Smooth muscle cell (in vitro differentiated cells): ENCODE measurements at regions not wholly inside any gene's neighbourhood (a gene's known extent, or its start where the extent isn't known, plus 50 kb on each side); places are given as distances from the start of the nearest gene placed in this dataset.
A peak's percentile ranks its signal among the peaks of the same experiment; 100 is the strongest.

Source experiments
- DNase-seq: peaks from one replicate; lab custom pipeline; 2025; ENCODE audit not compliant: unreplicated experiment; lab: John Stamatoyannopoulos, UW
- H2AFZ ChIP-seq: fragments of 200-600 bp; sonication (generic); 2 replicates; pipeline ENCODE4 v1.6.0; 2016; ENCODE audit warnings: antibody characterized with exemption, low read depth, mild to moderate bottlenecking
- H3F3A ChIP-seq: fragments of 200-600 bp; sonication (generic); 2 replicates; pipeline ENCODE4 v1.6.0; 2017; ENCODE audit warnings: antibody characterized with exemption, low read depth
- H3K27ac ChIP-seq: fragments of 200-600 bp; sonication (generic); 2 replicates; pipeline ENCODE4 v1.5.1; 2016; ENCODE audit warnings: low read depth, mild to moderate bottlenecking
- H3K27me3 ChIP-seq: fragments of 200-600 bp; sonication (generic); 2 replicates; pipeline ENCODE4 v1.6.1; 2016; ENCODE audit warnings: low read depth, mild to moderate bottlenecking
- H3K36me3 ChIP-seq: fragments of 200-600 bp; sonication (generic); 2 replicates; pipeline ENCODE4 v1.5.1; 2016; ENCODE audit warnings: low read depth
- H3K4me1 ChIP-seq: fragments of 200-600 bp; sonication (generic); 2 replicates; pipeline ENCODE4 v1.5.1; 2016; ENCODE audit warnings: low read depth
- H3K4me2 ChIP-seq: fragments of 200-600 bp; sonication (generic); 2 replicates; pipeline ENCODE4 v1.6.0; 2016; ENCODE audit warnings: mild to moderate bottlenecking
- H3K4me3 ChIP-seq: fragments of 200-600 bp; sonication (generic); 2 replicates; pipeline ENCODE4 v1.5.1; 2016; ENCODE audit warnings: mild to moderate bottlenecking
- H3K79me2 ChIP-seq: fragments of 200-600 bp; sonication (generic); 2 replicates; pipeline ENCODE4 v1.6.0; 2016; ENCODE audit warnings: low read depth, mild to moderate bottlenecking
- H3K9ac ChIP-seq: fragments of 200-600 bp; sonication (generic); 2 replicates; pipeline ENCODE4 v1.6.0; 2016; ENCODE audit warnings: low read depth
- H3K9me3 ChIP-seq: fragments of 200-600 bp; sonication (generic); replicated peaks from 2 replicates; pipeline ENCODE4 v1.5.1; 2016; ENCODE audit warnings: low read depth
- H4K20me1 ChIP-seq: fragments of 200-600 bp; sonication (generic); 2 replicates; pipeline ENCODE4 v1.6.0; 2016; ENCODE audit warnings: low read depth
- CTCF ChIP-seq: fragments of 200-600 bp; sonication (generic); IDR thresholded peaks from 2 replicates; pipeline ENCODE4 v1.5.1; 2017; ENCODE audit warnings: borderline replicate concordance, mild to moderate bottlenecking, antibody characterized with exemption; ENCODE audit not compliant: insufficient read depth, poor library complexity, severe bottlenecking
- WGBS: methylation state at CpG from one replicate; pipeline ENCODE4 v1.1.7; 2016; ENCODE audit warnings: low lambda C conversion rate; 5-methylcytosine and 5-hydroxymethylcytosine counted together

GRCh38 chr6:55963301-55963700, 87.9 kb upstream of the BMP5 start:
- 61% methylated on average over 3 of the region's 3 CpGs for WGBS
- no peaks in the 10 kb centered on the region for H3K36me3 ChIP-seq
- H3F3A ChIP-seq, result peaks cover 6% of the 10 kb centered on the region
- no peak overlapping the region for H3K4me3 ChIP-seq
- no peaks in the 10 kb centered on the region for H3K4me1 ChIP-seq
- H3K79me2 ChIP-seq, result no peaks in the 10 kb centered on the region
- H3K4me2 ChIP-seq, result no peak overlapping the region
- H2AFZ ChIP-seq, result no peak overlapping the region
- no peaks in the 10 kb centered on the region for H4K20me1 ChIP-seq
- DNase-seq, result no peak
- TF ChIP-seq CTCF, result no peak
- H3K27me3 ChIP-seq, result no peaks in the 10 kb centered on the region
- no peaks in the 10 kb centered on the region for H3K9me3 ChIP-seq
- no peak overlapping the region for H3K27ac ChIP-seq
- H3K9ac ChIP-seq, result no peak overlapping the region

GRCh38 chr6:55960344-55960743, 85.0 kb upstream of the BMP5 start:
- no peak for TF ChIP-seq CTCF
- no peaks in the 10 kb centered on the region for H3K4me1 ChIP-seq
- no peaks in the 10 kb centered on the region for H3K79me2 ChIP-seq
- H2AFZ ChIP-seq, result no peak overlapping the region
- no peak overlapping the region for H3K4me2 ChIP-seq
- H3K27ac ChIP-seq, result no peak overlapping the region
- no peaks in the 10 kb centered on the region for H3K9me3 ChIP-seq
- H3K36me3 ChIP-seq, result no peaks in the 10 kb centered on the region
- no peaks in the 10 kb centered on the region for H3K27me3 ChIP-seq
- peaks cover 9% of the 10 kb centered on the region for H3F3A ChIP-seq
- H4K20me1 ChIP-seq, result no peaks in the 10 kb centered on the region
- H3K9ac ChIP-seq, result no peak overlapping the region
- H3K4me3 ChIP-seq, result no peak overlapping the region
- no peak for DNase-seq
- WGBS, result 89% methylated on average over 3 of the region's 3 CpGs

- peak overlapping the region; percentile 43 for H3K4me2 ChIP-seq
- TF ChIP-seq CTCF, result no peak
- H3K4me3 ChIP-seq, result no peak overlapping the region
- peak overlapping the region; percentile 72 for H2AFZ ChIP-seq
- no peaks in the 10 kb centered on the region for H3K4me1 ChIP-seq
- no peak for DNase-seq
- H3K27ac ChIP-seq, result no peak overlapping the region
- no peaks in the 10 kb centered on the region for H3K9me3 ChIP-seq
- no peaks in the 10 kb centered on the region for H3K36me3 ChIP-seq
- no peaks in the 10 kb centered on the region for H4K20me1 ChIP-seq
- H3K9ac ChIP-seq, result no peak overlapping the region
- 74% methylated on average over 1 of the region's 1 CpG for WGBS
- H3F3A ChIP-seq, result peaks cover 9% of the 10 kb centered on the region
- no peaks in the 10 kb centered on the region for H3K79me2 ChIP-seq
- no peaks in the 10 kb centered on the region for H3K27me3 ChIP-seq
Measured at GRCh38 chr6:55958790-55959189, 83.4 kb upstream of the BMP5 start.

DNA sequence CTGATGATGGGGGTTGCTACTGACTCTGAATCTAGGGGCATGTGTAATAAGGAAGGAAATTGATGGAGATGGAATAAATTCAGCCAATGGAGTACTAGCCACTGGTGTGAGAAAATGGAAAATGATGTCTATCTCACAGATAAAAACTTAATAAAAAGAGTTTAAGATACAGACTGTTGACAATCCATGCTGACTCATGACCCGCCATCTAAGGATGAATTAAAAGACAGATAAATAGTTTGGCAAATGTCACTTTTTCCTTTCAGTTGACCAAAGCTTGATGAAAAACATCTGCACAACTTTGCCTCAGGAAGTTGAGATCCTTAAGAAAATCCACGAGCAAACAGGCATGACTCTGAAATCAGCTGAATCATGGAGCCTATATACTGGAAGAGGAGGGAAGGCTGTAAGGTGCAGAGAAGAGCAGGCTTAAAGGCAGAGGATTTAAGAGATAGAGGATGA, 82.6 kb upstream of the BMP5 start:
- Histone ChIP-seq H3F3A (peaks cover 9% of the 10 kb centered on the region), H3K4me1 (no peaks in the 10 kb centered on the region), H3K9me3 (no peaks in the 10 kb centered on the region), H2AFZ (peak overlapping the region; percentile 72), H3K79me2 (no peaks in the 10 kb centered on the region), H3K27me3 (no peaks in the 10 kb centered on the region), H3K36me3 (no peaks in the 10 kb centered on the region), H3K4me3 (no peak overlapping the region), H3K4me2 (peak overlapping the region; percentile 43), H4K20me1 (no peaks in the 10 kb centered on the region), H3K9ac (no peak overlapping the region), H3K27ac (no peak overlapping the region)
- no peak for TF ChIP-seq CTCF
- 19% methylated on average over 2 of the region's 2 CpGs for WGBS
- no peak for DNase-seq
